Spleen (tissue), 11 donors: ENCODE measurements at regions not wholly inside any gene's neighbourhood (a gene's known extent, or its start where the extent isn't known, plus 50 kb on each side); places are given as distances from the start of the nearest gene placed in this dataset.

Source experiments
- DNase-seq: peaks from one replicate; pipeline ENCODE4 v3.0.0-alpha.2; 2020
- H3K27ac ChIP-seq, 8 donors: fragments of 200-600 bp; sonication (generic) in 7 of 8; 1 replicate in 4 of 8; 2 replicates in 4 of 8; pipeline versions ENCODE4 v1.5.0 to v1.8.0; 2016 to 2021; ENCODE audit warnings: inconsistent platforms in 4 of 8, mild to moderate bottlenecking in 4 of 8, moderate library complexity in 1 of 8
- H3K27me3 ChIP-seq, 7 donors: fragments of 200-600 bp; sonication (generic) in 6 of 7; replicated peaks in 1 of 7; 1 replicate in 4 of 7; 2 replicates in 3 of 7; pipeline versions ENCODE4 v1.5.0 to v1.8.0; 2016 to 2021; ENCODE audit warnings: inconsistent platforms in 3 of 7, mild to moderate bottlenecking in 1 of 7
- H3K36me3 ChIP-seq, 6 donors: fragments of 200-600 bp; sonication (generic) in 5 of 6; 1 replicate in 4 of 6; 2 replicates in 2 of 6; pipeline versions ENCODE4 v1.5.0 to v1.8.0; 2016 to 2021; ENCODE audit warnings: inconsistent platforms in 2 of 6
- H3K4me1 ChIP-seq, 6 donors: fragments of 200-600 bp; sonication (generic) in 5 of 6; 1 replicate in 3 of 6; 2 replicates in 3 of 6; pipeline versions ENCODE4 v1.5.0 to v1.8.0; 2016 to 2021; ENCODE audit warnings: inconsistent platforms in 3 of 6
- H3K4me3 ChIP-seq, 8 donors: fragments of 200-600 bp; sonication (generic) in 7 of 8; 1 replicate in 4 of 8; 2 replicates in 4 of 8; pipeline versions ENCODE4 v1.5.0 to v1.8.0; 2016 to 2021; ENCODE audit warnings: inconsistent platforms in 4 of 8, mild to moderate bottlenecking in 4 of 8, moderate library complexity in 2 of 8
- H3K9me3 ChIP-seq, 8 donors: fragments of 200-600 bp; sonication (generic) in 7 of 8; 1 replicate in 4 of 8; 2 replicates in 4 of 8; pipeline versions ENCODE4 v1.5.0 to v1.8.0; 2016 to 2021; ENCODE audit warnings: inconsistent platforms in 4 of 8
- CTCF ChIP-seq, 11 experiments: fragments of 200-600 bp in 7 of 11; fragments of 450-650 bp in 4 of 11; sonication (generic) in 4 of 11; IDR thresholded peaks in 8 of 11; conservative IDR thresholded peaks in 3 of 11; 1 replicate in 7 of 11; 2 replicates in 4 of 11; pipeline versions ENCODE4 v1.4.0 to v1.8.0; 2016 to 2021; ENCODE audit warnings: antibody characterized with exemption in 11 of 11, inconsistent platforms in 4 of 11, mild to moderate bottlenecking in 1 of 11
- POLR2A ChIP-seq, 3 donors: fragments of 450-650 bp; IDR thresholded peaks; one replicate each; pipeline ENCODE4 v1.5.1; 2017; ENCODE audit warnings: antibody characterized with exemption in 3 of 3, mild to moderate bottlenecking in 1 of 3
- POLR2AphosphoS5 ChIP-seq, 3 donors: sonication (generic); formaldehyde crosslinking; IDR thresholded peaks; one replicate each; pipeline ENCODE4 v1.5.1; 2017; ENCODE audit warnings: antibody characterized with exemption in 3 of 3
- WGBS, 5 donors: extraction: QIAGEN DNeasy Blood & Tissue Kit in 3 of 5; methylation state at CpG; one replicate each; pipeline versions ENCODE4 v1.1.5 to v1.1.7; 2013 to 2018; 5-methylcytosine and 5-hydroxymethylcytosine counted together
- intact Hi-C: fragments of 100-400 bp; cut with DNase I; formaldehyde crosslinking; loops from one replicate; pipeline ENCODE4 v1.15.0; 2023; ENCODE audit warnings: low total_unique reads
- donor health status: healthy with polysubstance abuse.
- donor health status: DM: no; HTN: no; CAD: no; lungs with moderate emphysema.
- donor health status: DM: no; HTN: no; CAD: no.
- donor health status: Bipolar disorder and iron deficiency.
- donor health status: healthy.
- donor health status: DM: no; HTN: no; CAD: no.
- donor health status: DM: yes; HTN: yes; CAD: no.

DNA sequence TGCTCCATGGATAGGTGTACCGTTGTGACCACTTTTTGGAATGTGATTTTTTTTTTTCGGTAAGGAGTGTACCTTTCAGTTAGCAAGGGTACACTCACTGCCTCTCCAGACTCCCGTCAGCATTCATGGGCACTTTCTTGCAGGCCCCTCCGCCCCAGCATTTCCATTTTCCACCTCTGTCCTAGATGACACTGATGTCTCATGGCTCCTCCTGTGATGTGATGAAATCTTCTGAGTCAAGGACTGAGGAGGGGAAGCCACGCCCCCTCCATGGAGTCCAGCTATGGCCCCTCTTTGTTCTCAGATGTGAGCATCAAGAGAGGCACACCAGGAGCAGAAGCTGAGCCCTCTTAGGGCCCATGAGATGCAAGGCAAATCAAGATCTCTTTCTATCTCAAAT is 61.8 kb downstream of the CTSL start:
- no peaks in the 10 kb centered on the region for H3K27me3 ChIP-seq
- H3K36me3 ChIP-seq, result no peaks in the 10 kb centered on the region
- no peak for DNase-seq
- no peaks in the 10 kb centered on the region for H3K9me3 ChIP-seq
- intact Hi-C loops, result no loop called here
- no peak overlapping the region for H3K4me3 ChIP-seq
- no peak for TF ChIP-seq POLR2AphosphoS5 (IDR thresholded peaks at IDR 0.05)
- TF ChIP-seq POLR2A (IDR thresholded peaks at IDR 0.05), result no peak
- TF ChIP-seq CTCF (IDR thresholded peaks at IDR 0.05 in 8 of 11, conservative IDR thresholded peaks at IDR 0.05 in 3 of 11), result no peak
- H3K27ac ChIP-seq, result no peak overlapping the region
- peaks cover 0 to 3% (median 0%) of the 10 kb centered on the region in 6 donors for H3K4me1 ChIP-seq
- 80 to 93% (median 88%) methylated on average over 5 of the region's 5 CpGs for WGBS, 5 donors

DNA sequence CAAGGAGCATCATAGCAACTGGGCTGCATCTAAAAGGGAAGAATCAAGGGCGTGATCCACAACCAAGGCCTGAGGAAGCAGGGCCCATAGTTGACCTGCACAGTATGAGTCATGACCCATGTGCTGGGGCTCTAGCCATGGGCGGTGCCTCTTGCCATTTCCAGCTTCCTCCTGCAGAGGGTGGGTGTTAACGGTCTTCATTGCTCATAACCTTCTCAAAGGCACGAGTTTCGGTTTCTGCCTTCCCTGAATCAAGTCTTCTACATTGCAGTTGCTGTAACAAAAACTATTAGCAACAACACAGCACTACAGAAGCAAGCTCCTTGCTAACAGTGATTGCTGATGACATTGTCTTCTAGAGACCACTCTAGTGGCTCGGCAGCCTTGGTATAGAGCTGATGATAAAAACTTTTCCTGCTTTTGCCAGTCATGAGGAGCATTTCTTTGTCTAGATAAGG is 66.9 kb downstream of the CTSL start:
- Histone ChIP-seq H3K9me3 (no peaks in the 10 kb centered on the region), H3K36me3 (no peaks in the 10 kb centered on the region), H3K4me1 (peaks cover 0 to 23% (median 2%) of the 10 kb centered on the region in 6 donors), H3K27me3 (no peaks in the 10 kb centered on the region), H3K27ac (peak overlapping the region in 5 of 8 donors; percentile 41 to 81 (median 67)), H3K4me3 (peak overlapping the region in 1 of 8 donors; percentile 13)
- 28 to 53% (median 37%) methylated on average over 5 to 6 of the region's 6 CpGs for WGBS, 5 donors
- peak in 1 of 3 donors; percentile 64 for TF ChIP-seq POLR2AphosphoS5 (IDR thresholded peaks at IDR 0.05)
- no peak for TF ChIP-seq POLR2A (IDR thresholded peaks at IDR 0.05)
- peak in 8 of 11 experiments; percentile 7 to 46 (median 26) for TF ChIP-seq CTCF (IDR thresholded peaks at IDR 0.05 in 8 of 11, conservative IDR thresholded peaks at IDR 0.05 in 3 of 11)
- intact Hi-C loops, result no loop called here
- DNase-seq, result no peak

DNA sequence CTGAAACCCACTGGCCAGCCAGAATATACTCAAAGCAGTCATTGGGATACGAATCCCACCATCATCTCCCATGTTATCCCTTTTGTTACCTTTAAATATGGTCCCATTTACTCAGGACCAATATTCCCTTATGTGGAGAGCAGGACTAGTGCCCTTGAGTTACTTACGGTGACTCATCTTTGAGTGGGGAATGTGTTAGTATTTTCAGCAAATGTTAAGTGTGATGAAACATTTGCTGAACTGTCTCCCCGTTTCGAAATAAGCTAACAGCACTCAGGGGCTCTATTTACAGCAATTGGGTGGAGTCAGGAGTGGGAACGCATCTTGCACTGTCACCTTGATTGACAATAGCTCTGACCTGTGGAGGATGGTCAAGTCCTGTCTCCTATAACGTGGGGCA is 67.4 kb downstream of the CTSL start:
- 50 to 77% (median 58%) methylated on average over 6 of the region's 6 CpGs for WGBS, 5 donors
- Histone ChIP-seq H3K4me3 (peak overlapping the region in 1 of 8 donors; percentile 13), H3K9me3 (no peaks in the 10 kb centered on the region), H3K4me1 (peaks cover 0 to 23% (median 2%) of the 10 kb centered on the region in 6 donors), H3K27me3 (no peaks in the 10 kb centered on the region), H3K36me3 (no peaks in the 10 kb centered on the region), H3K27ac (peak overlapping the region in 5 of 8 donors; percentile 41 to 81 (median 67))
- no peak for TF ChIP-seq POLR2A (IDR thresholded peaks at IDR 0.05)
- no peak for TF ChIP-seq CTCF (IDR thresholded peaks at IDR 0.05 in 8 of 11, conservative IDR thresholded peaks at IDR 0.05 in 3 of 11)
- TF ChIP-seq POLR2AphosphoS5 (IDR thresholded peaks at IDR 0.05), result no peak
- no peak for DNase-seq
- intact Hi-C loops, result no loop called here

DNA sequence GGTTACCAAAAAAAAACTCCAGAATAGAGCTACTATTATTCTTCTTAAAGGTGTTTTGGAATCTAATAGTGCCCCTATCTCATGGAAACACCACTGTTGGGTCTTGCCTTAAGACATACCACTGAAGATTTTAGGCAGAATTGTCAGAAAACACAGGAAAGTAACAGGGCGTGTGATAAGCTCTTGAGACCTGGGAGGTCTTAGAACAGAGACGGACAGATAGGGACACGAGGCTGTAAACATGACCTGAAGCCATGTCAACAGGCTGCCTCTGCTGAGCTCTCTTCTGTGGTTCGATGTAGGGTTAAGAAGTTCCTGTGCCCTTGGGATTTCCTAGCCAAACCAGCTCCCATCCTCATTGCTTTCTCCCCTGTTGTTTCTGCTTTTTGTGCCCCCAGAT is 69.3 kb downstream of the CTSL start:
- intact Hi-C loops, result no loop called here
- 26 to 64% (median 46%) methylated on average over 4 of the region's 4 CpGs for WGBS, 5 donors
- no peaks in the 10 kb centered on the region for H3K27me3 ChIP-seq
- TF ChIP-seq POLR2A (IDR thresholded peaks at IDR 0.05), result no peak
- TF ChIP-seq POLR2AphosphoS5 (IDR thresholded peaks at IDR 0.05), result no peak
- no peak for TF ChIP-seq CTCF (IDR thresholded peaks at IDR 0.05 in 8 of 11, conservative IDR thresholded peaks at IDR 0.05 in 3 of 11)
- H3K27ac ChIP-seq, result no peak overlapping the region
- no peaks in the 10 kb centered on the region for H3K9me3 ChIP-seq
- no peaks in the 10 kb centered on the region for H3K36me3 ChIP-seq
- no peak overlapping the region for H3K4me3 ChIP-seq
- DNase-seq, result no peak
- H3K4me1 ChIP-seq, result peaks cover 0 to 23% (median 2%) of the 10 kb centered on the region in 6 donors
